Endothelial cell of umbilical vein (primary cell): ENCODE measurements at regions not wholly inside any gene's neighbourhood (a gene's known extent, or its start where the extent isn't known, plus 50 kb on each side); places are given as distances from the start of the nearest gene placed in this dataset.

Source experiments
- BruUV-seq: library from RNA; stranded (reverse); fragments of 400-500 nt; replicated peaks from 2 replicates; lab custom pipeline; 2021; lab: Mats Ljungman, UMichigan
- CTCF ChIA-PET: fragments of 300-600, 350-600 bp; sonication (Branson Sonifier 250); formaldehyde crosslinking; loops from one replicate; lab custom pipeline; 2021; ENCODE audit warnings: antibody characterized with exemption, inconsistent platforms; lab: Charles Lee
- POLR2A ChIA-PET: fragments of 300-600, 350-600 bp; sonication (Branson Sonifier 250); formaldehyde crosslinking; loops from one replicate; lab custom pipeline; 2021; ENCODE audit warnings: antibody characterized with exemption, inconsistent platforms; lab: Charles Lee
- DNase-seq: peaks from one replicate; pipeline ENCODE4 v3.0.0-alpha.2; 2011; ENCODE audit warnings: low read depth, low spot score
- FAIRE-seq: peaks from 2 replicates; lab custom pipeline; 2011; peaks lifted over from hg19 to GRCh38; lab: Jason Lieb, UNC
- H2AFZ ChIP-seq: 2 replicates; pipeline ENCODE4 v1.6.0; 2012; ENCODE audit warnings: low read depth, low read length, control low read depth, inconsistent platforms
- H3K27ac ChIP-seq: 2 replicates; pipeline ENCODE4 v1.5.1; 2011; ENCODE audit warnings: low read depth, mild to moderate bottlenecking, control low read depth, low read length, moderate library complexity; ENCODE audit not compliant: insufficient read depth
- H3K27me3 ChIP-seq, 2 experiments: 2 replicates each; pipeline versions ENCODE4 v1.6.0 to v1.6.1; 2011; ENCODE audit warnings: low read length in 2 of 2, mixed read lengths in 1 of 2; ENCODE audit not compliant: control insufficient read depth in 2 of 2, insufficient read depth in 2 of 2
- H3K36me3 ChIP-seq, 2 experiments: 2 replicates in 1 of 2; 3 replicates in 1 of 2; pipeline ENCODE4 v1.5.1; 2011; ENCODE audit warnings: low read length in 2 of 2, mild to moderate bottlenecking in 1 of 2, moderate library complexity in 1 of 2; ENCODE audit not compliant: control insufficient read depth in 2 of 2, insufficient read depth in 2 of 2; ENCODE audit errors: extremely low read depth in 1 of 2
- H3K4me1 ChIP-seq: 3 replicates; pipeline ENCODE4 v1.5.1; 2011; ENCODE audit warnings: mild to moderate bottlenecking, low read length; ENCODE audit not compliant: control insufficient read depth, insufficient read depth; ENCODE audit errors: extremely low read depth
- H3K4me2 ChIP-seq: 2 replicates; pipeline ENCODE4 v1.6.1; 2011; ENCODE audit warnings: low read length, control low read depth, mixed read lengths; ENCODE audit not compliant: insufficient read depth
- H3K4me3 ChIP-seq, 3 experiments: fragments of 200-600 bp in 1 of 3; sonication (generic), shearing (Covaris generic) in 1 of 3; replicated peaks in 1 of 3; 2 replicates each; pipeline ENCODE4 v1.5.1; 2011 to 2016; ENCODE audit warnings: control low read depth in 3 of 3, low read length in 3 of 3, mild to moderate bottlenecking in 2 of 3, inconsistent platforms in 1 of 3, low read depth in 1 of 3, moderate library complexity in 1 of 3; ENCODE audit not compliant: insufficient read depth in 1 of 3
- H3K79me2 ChIP-seq: 2 replicates; pipeline ENCODE4 v1.6.0; 2012; ENCODE audit warnings: low read length, inconsistent platforms; ENCODE audit not compliant: control insufficient read depth, insufficient read depth
- H3K9ac ChIP-seq: replicated peaks from 2 replicates; pipeline ENCODE3; 2011; ENCODE audit warnings: low read length, control low read depth; ENCODE audit not compliant: insufficient read depth; ENCODE audit errors: extremely low read depth
- H3K9me1 ChIP-seq: replicated peaks from 3 replicates; pipeline ENCODE4 v1.6.0; 2011; ENCODE audit warnings: mild to moderate bottlenecking, low read length; ENCODE audit not compliant: control insufficient read depth, insufficient read depth; ENCODE audit errors: extremely low read depth
- H3K9me3 ChIP-seq: replicated peaks from 2 replicates; pipeline ENCODE4 v1.5.1; 2012; ENCODE audit warnings: low read length, inconsistent platforms; ENCODE audit not compliant: control insufficient read depth, insufficient read depth
- H4K20me1 ChIP-seq: replicated peaks from 2 replicates; pipeline ENCODE3; 2011; ENCODE audit warnings: mild to moderate bottlenecking, low read length; ENCODE audit not compliant: control insufficient read depth, insufficient read depth; ENCODE audit errors: extremely low read depth
- EZH2 ChIP-seq: IDR thresholded peaks from 2 replicates; pipeline ENCODE4 v1.6.1; 2012; ENCODE audit warnings: borderline replicate concordance, low read depth, mild to moderate bottlenecking, moderate library complexity, low read length, inconsistent platforms; ENCODE audit not compliant: severe bottlenecking
- FOS ChIP-seq: IDR thresholded peaks from 2 replicates; pipeline ENCODE4 v1.6.1; 2011; ENCODE audit warnings: mild to moderate bottlenecking, low read length, moderate library complexity, borderline replicate concordance; ENCODE audit not compliant: insufficient read depth
- GATA2 ChIP-seq: IDR thresholded peaks from 2 replicates; pipeline ENCODE4 v1.7.0; 2011; ENCODE audit warnings: low read depth, mild to moderate bottlenecking, moderate library complexity, mixed read lengths, low read length; ENCODE audit not compliant: insufficient read length, insufficient read depth
- JUN ChIP-seq: IDR thresholded peaks from 2 replicates; pipeline ENCODE4 v1.6.1; 2011; ENCODE audit warnings: borderline replicate concordance, low read depth; ENCODE audit not compliant: insufficient read length, insufficient read depth
- MYC ChIP-seq: IDR thresholded peaks from one replicate; pipeline ENCODE4 v1.6.1; 2011; ENCODE audit warnings: mild to moderate bottlenecking, low read depth, low read length
- POLR2A ChIP-seq: IDR thresholded peaks from 2 replicates; pipeline ENCODE4 v1.6.1; 2012; ENCODE audit warnings: low read depth, mild to moderate bottlenecking, control low read depth, low read length
- POLR2AphosphoS5 ChIP-seq: IDR thresholded peaks from 2 replicates; pipeline ENCODE4 v1.6.1; 2012; ENCODE audit warnings: low read depth, mild to moderate bottlenecking, control low read depth, low read length, moderate library complexity; ENCODE audit not compliant: insufficient read depth
- dilution Hi-C: fragments of 300-500 bp; cut with MboI; formaldehyde crosslinking; loops from one replicate; pipeline ENCODE4 v1.15.0; 2019; ENCODE audit warnings: low sequenced_read_pairs; ENCODE audit not compliant: extremely low pct_ligation_motif_present
- intact Hi-C: fragments of 100-400 bp; cut with micrococcal nuclease; formaldehyde crosslinking; loops from one replicate; pipeline ENCODE4 v1.10.0; 2022
- TF ChIP-seq, protein P1 (sequence below): IDR thresholded peaks from 2 replicates; pipeline ENCODE4 v1.6.1; 2011; ENCODE audit not compliant: insufficient read depth, insufficient read length
- TF ChIP-seq, protein P2 (sequence below), 2 donors: IDR thresholded peaks; 1 replicate in 1 of 2; 2 replicates in 1 of 2; pipeline ENCODE4 v1.5.1; 2011; ENCODE audit warnings: low read length in 2 of 2, mild to moderate bottlenecking in 2 of 2, moderate library complexity in 2 of 2, control low read depth in 1 of 2, inconsistent platforms in 1 of 2, low read depth in 1 of 2; ENCODE audit not compliant: insufficient read depth in 1 of 2; ENCODE audit errors: extremely low read depth in 1 of 2

- Histone ChIP-seq H3K79me2 (no peaks in the 10 kb centered on the region), H4K20me1 (no peaks in the 10 kb centered on the region), H3K36me3 (no peaks in the 10 kb centered on the region), H3K9me1 (no peaks in the 10 kb centered on the region), H3K27ac (no peak overlapping the region), H3K9ac (no peak overlapping the region), H3K4me3 (no peak overlapping the region), H3K27me3 (no peaks in the 10 kb centered on the region), H2AFZ (no peak overlapping the region), H3K4me1 (no peaks in the 10 kb centered on the region), H3K4me2 (no peak overlapping the region), H3K9me3 (no peaks in the 10 kb centered on the region)
- no TSS peak for BruUV-seq
- DNase-seq (no peak), FAIRE-seq (no peak)
- intact Hi-C loops (no loop called here), dilution Hi-C loops (no loop called here)
- CTCF ChIA-PET = no interaction called here
- TF ChIP-seq FOS (no peak), GATA2 (no peak), MYC (no peak), EZH2 (no peak), JUN (no peak), POLR2AphosphoS5 (no peak), POLR2A (no peak)
- TF ChIP-seq, protein P1, sequence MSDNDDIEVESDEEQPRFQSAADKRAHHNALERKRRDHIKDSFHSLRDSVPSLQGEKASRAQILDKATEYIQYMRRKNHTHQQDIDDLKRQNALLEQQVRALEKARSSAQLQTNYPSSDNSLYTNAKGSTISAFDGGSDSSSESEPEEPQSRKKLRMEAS = no peak
- TF ChIP-seq, protein P2, sequence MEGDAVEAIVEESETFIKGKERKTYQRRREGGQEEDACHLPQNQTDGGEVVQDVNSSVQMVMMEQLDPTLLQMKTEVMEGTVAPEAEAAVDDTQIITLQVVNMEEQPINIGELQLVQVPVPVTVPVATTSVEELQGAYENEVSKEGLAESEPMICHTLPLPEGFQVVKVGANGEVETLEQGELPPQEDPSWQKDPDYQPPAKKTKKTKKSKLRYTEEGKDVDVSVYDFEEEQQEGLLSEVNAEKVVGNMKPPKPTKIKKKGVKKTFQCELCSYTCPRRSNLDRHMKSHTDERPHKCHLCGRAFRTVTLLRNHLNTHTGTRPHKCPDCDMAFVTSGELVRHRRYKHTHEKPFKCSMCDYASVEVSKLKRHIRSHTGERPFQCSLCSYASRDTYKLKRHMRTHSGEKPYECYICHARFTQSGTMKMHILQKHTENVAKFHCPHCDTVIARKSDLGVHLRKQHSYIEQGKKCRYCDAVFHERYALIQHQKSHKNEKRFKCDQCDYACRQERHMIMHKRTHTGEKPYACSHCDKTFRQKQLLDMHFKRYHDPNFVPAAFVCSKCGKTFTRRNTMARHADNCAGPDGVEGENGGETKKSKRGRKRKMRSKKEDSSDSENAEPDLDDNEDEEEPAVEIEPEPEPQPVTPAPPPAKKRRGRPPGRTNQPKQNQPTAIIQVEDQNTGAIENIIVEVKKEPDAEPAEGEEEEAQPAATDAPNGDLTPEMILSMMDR (IDR thresholded peaks at IDR 0.05; ENCODE audit: extremely low read depth in 1 of 2, insufficient read depth in 1 of 2, low read depth in 1 of 2, low read length in 2 of 2) = no peak
- POLR2A ChIA-PET = no interaction called here
Observed at GRCh38 chr17:74083321-74083720, 120.2 kb upstream of the RPL38 start.
